22Rv1 (cell line): ENCODE measurements at regions not wholly inside any gene's neighbourhood (a gene's known extent, or its start where the extent isn't known, plus 50 kb on each side); places are given as distances from the start of the nearest gene placed in this dataset.
"Not testable (repeated sequence)": the region's sequence is repeated elsewhere in the genome, so short reads cannot be mapped to it uniquely, and the experiment has no call there.

Source experiments
- H3K27ac ChIP-seq: fragments of 450-650 bp; 2 replicates; pipeline ENCODE4 v1.5.1; 2017
- CTCF ChIP-seq: fragments of 450-650 bp; IDR thresholded peaks from 2 replicates; pipeline ENCODE4 v1.5.1; 2017; ENCODE audit warnings: mild to moderate bottlenecking
- ZFX ChIP-seq: fragments of 450-650 bp; IDR thresholded peaks from 2 replicates; pipeline ENCODE4 v1.6.1; 2017; ENCODE audit warnings: antibody characterized with exemption, borderline replicate concordance

- TF ChIP-seq ZFX (no peak), CTCF (no peak)
- no peak overlapping the region for H3K27ac ChIP-seq
Observed at GRCh38 chr4:79147251-79147650, 178.6 kb downstream of the NAA11 start.

- no peak overlapping the region for H3K27ac ChIP-seq
- TF ChIP-seq CTCF (no peak), ZFX (no peak)
Observed at GRCh38 chr4:79141530-79141929, 184.3 kb downstream of the NAA11 start.

GRCh38 chr4:79134767-79135166 lies 191.1 kb downstream of the NAA11 start:
- H3K27ac ChIP-seq: no peak overlapping the region
- TF ChIP-seq CTCF (no peak), ZFX (no peak)

GRCh38 chr4:79132826-79133225 lies 193.0 kb downstream of the NAA11 start:
- no peak overlapping the region for H3K27ac ChIP-seq
- TF ChIP-seq CTCF (no peak), ZFX (no peak)

- TF ChIP-seq ZFX (no peak), CTCF (no peak)
Observed at GRCh38 chr4:79121875-79122358, 182.7 kb upstream of the PAQR3 start.

GRCh38 chr4:79121223-79121622 lies 182.0 kb upstream of the PAQR3 start:
- TF ChIP-seq CTCF (no peak), ZFX (no peak)
- no peak overlapping the region for H3K27ac ChIP-seq

More at GRCh38 chr4:79121875-79122358, 182.7 kb upstream of the PAQR3 start:
- H3K27ac ChIP-seq: no peak overlapping the region

- H3K27ac ChIP-seq: not testable (repeated sequence)
Observed at GRCh38 chr4:79117051-79117450, 177.8 kb upstream of the PAQR3 start.

GRCh38 chr4:79107014-79107413 lies 167.8 kb upstream of the PAQR3 start:
- TF ChIP-seq ZFX (no peak), CTCF (no peak)
- no peak overlapping the region for H3K27ac ChIP-seq
